ENCODE measurements at regions not wholly inside any gene's neighbourhood (a gene's known extent, or its start where the extent isn't known, plus 50 kb on each side); places are given as distances from the start of the nearest gene placed in this dataset.

- H3K4me3 ChIP-seq (replicated peaks; ENCODE audit: insufficient read depth, low read length), result no peak overlapping the region
- no peak overlapping the region for H3K27ac ChIP-seq (replicated peaks)
These were observed 732.9 kb downstream of the VGLL3 start for GRCh38 chr3:86257955-86258641.

GRCh38 chr3:86254480-86254879 is 736.5 kb downstream of the VGLL3 start:
- no peak for TF ChIP-seq CTCF (IDR thresholded peaks at IDR 0.05; ENCODE audit: insufficient read depth, low read length)
- no peak for TF ChIP-seq SPI1 (IDR thresholded peaks at IDR 0.05; ENCODE audit: borderline replicate concordance, low read depth)
- TF ChIP-seq POLR2AphosphoS5 (IDR thresholded peaks at IDR 0.05; ENCODE audit: low read depth), result no peak
- no peak for TF ChIP-seq GABPA (IDR thresholded peaks at IDR 0.05; ENCODE audit: low read depth)
- TF ChIP-seq, protein P1, sequence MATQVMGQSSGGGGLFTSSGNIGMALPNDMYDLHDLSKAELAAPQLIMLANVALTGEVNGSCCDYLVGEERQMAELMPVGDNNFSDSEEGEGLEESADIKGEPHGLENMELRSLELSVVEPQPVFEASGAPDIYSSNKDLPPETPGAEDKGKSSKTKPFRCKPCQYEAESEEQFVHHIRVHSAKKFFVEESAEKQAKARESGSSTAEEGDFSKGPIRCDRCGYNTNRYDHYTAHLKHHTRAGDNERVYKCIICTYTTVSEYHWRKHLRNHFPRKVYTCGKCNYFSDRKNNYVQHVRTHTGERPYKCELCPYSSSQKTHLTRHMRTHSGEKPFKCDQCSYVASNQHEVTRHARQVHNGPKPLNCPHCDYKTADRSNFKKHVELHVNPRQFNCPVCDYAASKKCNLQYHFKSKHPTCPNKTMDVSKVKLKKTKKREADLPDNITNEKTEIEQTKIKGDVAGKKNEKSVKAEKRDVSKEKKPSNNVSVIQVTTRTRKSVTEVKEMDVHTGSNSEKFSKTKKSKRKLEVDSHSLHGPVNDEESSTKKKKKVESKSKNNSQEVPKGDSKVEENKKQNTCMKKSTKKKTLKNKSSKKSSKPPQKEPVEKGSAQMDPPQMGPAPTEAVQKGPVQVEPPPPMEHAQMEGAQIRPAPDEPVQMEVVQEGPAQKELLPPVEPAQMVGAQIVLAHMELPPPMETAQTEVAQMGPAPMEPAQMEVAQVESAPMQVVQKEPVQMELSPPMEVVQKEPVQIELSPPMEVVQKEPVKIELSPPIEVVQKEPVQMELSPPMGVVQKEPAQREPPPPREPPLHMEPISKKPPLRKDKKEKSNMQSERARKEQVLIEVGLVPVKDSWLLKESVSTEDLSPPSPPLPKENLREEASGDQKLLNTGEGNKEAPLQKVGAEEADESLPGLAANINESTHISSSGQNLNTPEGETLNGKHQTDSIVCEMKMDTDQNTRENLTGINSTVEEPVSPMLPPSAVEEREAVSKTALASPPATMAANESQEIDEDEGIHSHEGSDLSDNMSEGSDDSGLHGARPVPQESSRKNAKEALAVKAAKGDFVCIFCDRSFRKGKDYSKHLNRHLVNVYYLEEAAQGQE (IDR thresholded peaks at IDR 0.05; ENCODE audit: insufficient replicate concordance, low read depth), result no peak
- DNase-seq (ENCODE audit: low read depth in 1 of 2, low spot score in 1 of 2), result no peak
- no peak overlapping the region for H3K27ac ChIP-seq (replicated peaks)
- no peaks in the 10 kb centered on the region for H3K27me3 ChIP-seq (ENCODE audit: insufficient read depth, poor library complexity, severe bottlenecking)
- H3K4me3 ChIP-seq (replicated peaks; ENCODE audit: insufficient read depth, low read length), result no peak overlapping the region

More at GRCh38 chr3:86257955-86258641, 732.9 kb downstream of the VGLL3 start:
- no peaks in the 10 kb centered on the region for H3K27me3 ChIP-seq (ENCODE audit: insufficient read depth, poor library complexity, severe bottlenecking)
- TF ChIP-seq CTCF (IDR thresholded peaks at IDR 0.05; ENCODE audit: insufficient read depth, low read length) (no peak), POLR2AphosphoS5 (IDR thresholded peaks at IDR 0.05; ENCODE audit: low read depth) (no peak), SPI1 (IDR thresholded peaks at IDR 0.05; ENCODE audit: borderline replicate concordance, low read depth) (no peak), GABPA (IDR thresholded peaks at IDR 0.05; ENCODE audit: low read depth) (no peak)
- TF ChIP-seq, protein P1 (IDR thresholded peaks at IDR 0.05; ENCODE audit: insufficient replicate concordance, low read depth), result no peak
- DNase-seq (ENCODE audit: low read depth in 1 of 2, low spot score in 1 of 2), result no peak

- TF ChIP-seq POLR2AphosphoS5 (IDR thresholded peaks at IDR 0.05; ENCODE audit: low read depth) (no peak), CTCF (IDR thresholded peaks at IDR 0.05; ENCODE audit: insufficient read depth, low read length) (no peak), SPI1 (IDR thresholded peaks at IDR 0.05; ENCODE audit: borderline replicate concordance, low read depth) (no peak), GABPA (IDR thresholded peaks at IDR 0.05; ENCODE audit: low read depth) (no peak)
- TF ChIP-seq, protein P1 (IDR thresholded peaks at IDR 0.05; ENCODE audit: insufficient replicate concordance, low read depth), result no peak
- no peak overlapping the region for H3K4me3 ChIP-seq (replicated peaks; ENCODE audit: insufficient read depth, low read length)
- no peaks in the 10 kb centered on the region for H3K27me3 ChIP-seq (ENCODE audit: insufficient read depth, poor library complexity, severe bottlenecking)
- no peak for DNase-seq (ENCODE audit: low read depth in 1 of 2, low spot score in 1 of 2)
- no peak overlapping the region for H3K27ac ChIP-seq (replicated peaks)
These were observed 739.2 kb downstream of the VGLL3 start for GRCh38 chr3:86251781-86252180.

All from HL-60 (cell line).